RWPE1 (cell line): ENCODE measurements at regions not wholly inside any gene's neighbourhood (a gene's known extent, or its start where the extent isn't known, plus 50 kb on each side); places are given as distances from the start of the nearest gene placed in this dataset.

Source experiments
- CTCF ChIA-PET: fragments of 350-600 bp; sonication (Branson Sonifier 250); formaldehyde crosslinking; extraction: SDS; loops from one replicate; lab custom pipeline; 2021; lab: Yijun Ruan, JAX
- POLR2A ChIA-PET: fragments of 400-600 bp; formaldehyde crosslinking; extraction: SDS; loops from one replicate; lab custom pipeline; 2020; ENCODE audit warnings: antibody characterized with exemption; ENCODE audit not compliant: low non-redundant PET; lab: Yijun Ruan, JAX
- DNase-seq: peaks from one replicate; pipeline ENCODE4 v3.0.0; 2012; ENCODE audit warnings: low spot score
- H3K27ac ChIP-seq: fragments of 450-650 bp; 2 replicates; pipeline ENCODE4 v1.5.1; 2017
- CTCF ChIP-seq: fragments of 450-650 bp; conservative IDR thresholded peaks from 2 replicates; pipeline ENCODE4 v1.5.1; 2017; ENCODE audit warnings: low read depth, mild to moderate bottlenecking

GRCh38 chr5:159657771-159658170 lies 258.5 kb upstream of the ADRA1B start:
- no peak for TF ChIP-seq CTCF
- CTCF ChIA-PET: no interaction called here
- DNase-seq: no peak
- POLR2A ChIA-PET: no interaction called here
- no peak overlapping the region for H3K27ac ChIP-seq

GRCh38 chr5:159658266-159658925 lies 257.9 kb upstream of the ADRA1B start:
- ChIA-PET POLR2A (no interaction called here), CTCF (no interaction called here)
- no peak for DNase-seq
- no peak for TF ChIP-seq CTCF
- H3K27ac ChIP-seq: no peak overlapping the region

GRCh38 chr5:159660401-159660800 lies 255.9 kb upstream of the ADRA1B start:
- no peak overlapping the region for H3K27ac ChIP-seq
- POLR2A ChIA-PET: no interaction called here
- no peak for TF ChIP-seq CTCF
- CTCF ChIA-PET: interaction anchor here (0.6 kb wide), 1 partner anchor 9 kb away, joined by 5 read pairs; no protein-coding TSS in a partner anchor
- DNase-seq: peak; percentile 86

GRCh38 chr5:159663986-159664385 lies 252.3 kb upstream of the ADRA1B start:
- DNase-seq: no peak
- ChIA-PET CTCF (no interaction called here), POLR2A (no interaction called here)
- H3K27ac ChIP-seq: no peak overlapping the region
- no peak for TF ChIP-seq CTCF

- POLR2A ChIA-PET: no interaction called here
- no peak for DNase-seq
- no peak overlapping the region for H3K27ac ChIP-seq
- no peak for TF ChIP-seq CTCF
- CTCF ChIA-PET: no interaction called here
Observed at GRCh38 chr5:159667286-159667685, 249.0 kb upstream of the ADRA1B start.

GRCh38 chr5:159668556-159668955 lies 247.7 kb upstream of the ADRA1B start:
- ChIA-PET CTCF (interaction anchor here (0.6 kb wide), 1 partner anchor 374 kb away, joined by 4 read pairs; no protein-coding TSS in a partner anchor), POLR2A (no interaction called here)
- DNase-seq: no peak
- H3K27ac ChIP-seq: no peak overlapping the region
- TF ChIP-seq CTCF: no peak
